Adrenal gland (tissue), 9 donors: ENCODE measurements at regions not wholly inside any gene's neighbourhood (a gene's known extent, or its start where the extent isn't known, plus 50 kb on each side); places are given as distances from the start of the nearest gene placed in this dataset.

Experiments used
- DNase-seq, 7 donors: peaks; one replicate each; pipeline ENCODE4 v3.0.0-alpha.2; 2019 to 2020
- H3K27ac ChIP-seq, 5 donors: fragments of 200-600 bp; sonication (generic) in 4 of 5; 1 replicate in 3 of 5; 2 replicates in 2 of 5; pipeline versions ENCODE4 v1.5.1 to v1.8.0; 2016 to 2020; ENCODE audit warnings: mild to moderate bottlenecking in 1 of 5
- H3K27me3 ChIP-seq: fragments of 200-600 bp; 2 replicates; pipeline ENCODE4 v1.8.0; 2021
- H3K36me3 ChIP-seq, 2 donors: fragments of 200-600 bp; replicated peaks in 1 of 2; 1 replicate in 1 of 2; 2 replicates in 1 of 2; pipeline versions ENCODE4 v1.5.1 to v1.8.0; 2018 to 2022
- H3K4me1 ChIP-seq, 2 donors: fragments of 200-600 bp; replicated peaks in 1 of 2; 1 replicate in 1 of 2; 2 replicates in 1 of 2; pipeline versions ENCODE4 v1.5.1 to v1.8.0; 2018 to 2021
- H3K4me3 ChIP-seq, 4 donors: fragments of 200-600 bp; sonication (generic) in 3 of 4; one replicate each; pipeline ENCODE4 v1.5.1; 2016 to 2018
- H3K9me3 ChIP-seq, 3 donors: fragments of 200-600 bp; sonication (generic) in 1 of 3; replicated peaks in 1 of 3; 1 replicate in 2 of 3; 2 replicates in 1 of 3; pipeline versions ENCODE4 v1.5.1 to v1.8.0; 2016 to 2021
- POLR2A ChIP-seq, 2 donors: fragments of 450-650 bp; IDR thresholded peaks; one replicate each; pipeline ENCODE4 v1.6.1; 2017; ENCODE audit warnings: antibody characterized with exemption in 2 of 2, mild to moderate bottlenecking in 2 of 2, moderate library complexity in 1 of 2
- WGBS, 4 donors: extraction: QIAGEN DNeasy Blood & Tissue Kit in 2 of 4; methylation state at CpG; one replicate each; pipeline versions ENCODE4 v1.1.5 to v1.1.7; 2013 to 2017; 5-methylcytosine and 5-hydroxymethylcytosine counted together
- intact Hi-C, 2 donors: fragments of 100-400 bp; cut with DNase I; formaldehyde crosslinking; loops; one replicate each; pipeline versions ENCODE4 v1.14.1 to v1.15.0; 2022 to 2023
- TF ChIP-seq, protein P1 (sequence below), 6 experiments: fragments of 450-650 bp in 4 of 6; fragments of 200-600 bp in 2 of 6; sonication (generic) in 1 of 6; IDR thresholded peaks; 1 replicate in 5 of 6; 2 replicates in 1 of 6; pipeline versions ENCODE4 v1.5.1 to v1.8.0; 2016 to 2021; ENCODE audit warnings: antibody characterized with exemption in 6 of 6, mild to moderate bottlenecking in 2 of 6, moderate library complexity in 1 of 6
- donor health status: healthy with polysubstance abuse.
- donor health status: Bipolar disorder and iron deficiency.
- donor health status: DM: yes; HTN: yes; CAD: no.
- donor health status: DM: no; HTN: no; CAD: no.
- donor health status: DM: no; HTN: no; CAD: no.

DNA sequence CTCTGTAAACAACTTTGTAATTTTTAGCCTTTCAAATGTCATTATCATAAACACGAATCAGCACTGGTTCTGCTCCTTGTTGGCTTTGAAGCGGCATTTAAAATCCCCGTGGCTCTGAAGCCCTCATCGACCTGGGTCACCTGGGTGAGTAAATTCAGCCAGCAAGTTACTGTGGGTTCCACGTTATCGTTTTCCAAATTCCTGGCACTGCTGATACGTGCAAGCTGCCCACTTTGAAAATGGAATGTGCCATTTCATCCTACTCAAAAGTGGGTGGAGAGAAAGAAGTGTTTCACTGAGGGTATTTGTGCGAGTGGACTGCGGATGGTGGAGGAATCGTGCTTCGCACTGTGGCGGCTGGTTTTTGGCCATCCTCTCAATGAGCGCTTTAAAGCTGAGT lies 281.7 kb downstream of the KLF6 start:
- H3K4me3 ChIP-seq, result no peak overlapping the region
- DNase-seq, result no peak
- no peaks in the 10 kb centered on the region for H3K9me3 ChIP-seq
- TF ChIP-seq, protein P1, sequence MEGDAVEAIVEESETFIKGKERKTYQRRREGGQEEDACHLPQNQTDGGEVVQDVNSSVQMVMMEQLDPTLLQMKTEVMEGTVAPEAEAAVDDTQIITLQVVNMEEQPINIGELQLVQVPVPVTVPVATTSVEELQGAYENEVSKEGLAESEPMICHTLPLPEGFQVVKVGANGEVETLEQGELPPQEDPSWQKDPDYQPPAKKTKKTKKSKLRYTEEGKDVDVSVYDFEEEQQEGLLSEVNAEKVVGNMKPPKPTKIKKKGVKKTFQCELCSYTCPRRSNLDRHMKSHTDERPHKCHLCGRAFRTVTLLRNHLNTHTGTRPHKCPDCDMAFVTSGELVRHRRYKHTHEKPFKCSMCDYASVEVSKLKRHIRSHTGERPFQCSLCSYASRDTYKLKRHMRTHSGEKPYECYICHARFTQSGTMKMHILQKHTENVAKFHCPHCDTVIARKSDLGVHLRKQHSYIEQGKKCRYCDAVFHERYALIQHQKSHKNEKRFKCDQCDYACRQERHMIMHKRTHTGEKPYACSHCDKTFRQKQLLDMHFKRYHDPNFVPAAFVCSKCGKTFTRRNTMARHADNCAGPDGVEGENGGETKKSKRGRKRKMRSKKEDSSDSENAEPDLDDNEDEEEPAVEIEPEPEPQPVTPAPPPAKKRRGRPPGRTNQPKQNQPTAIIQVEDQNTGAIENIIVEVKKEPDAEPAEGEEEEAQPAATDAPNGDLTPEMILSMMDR (IDR thresholded peaks at IDR 0.05), result no peak
- no peak for TF ChIP-seq POLR2A (IDR thresholded peaks at IDR 0.05)
- H3K27me3 ChIP-seq, result no peaks in the 10 kb centered on the region
- H3K4me1 ChIP-seq, result peaks cover 0 to 4% of the 10 kb centered on the region in 2 donors
- WGBS, 4 donors, result 92 to 94% (median 94%) methylated on average over 13 of the region's 13 CpGs
- H3K36me3 ChIP-seq, result no peaks in the 10 kb centered on the region
- H3K27ac ChIP-seq, result no peak overlapping the region
- intact Hi-C loops, result no loop called here

GRCh38 chr10:3502673-3503072 lies 282.3 kb downstream of the KLF6 start:
- no peak overlapping the region for H3K27ac ChIP-seq
- intact Hi-C loops, result no loop called here
- H3K4me3 ChIP-seq, result no peak overlapping the region
- H3K27me3 ChIP-seq, result no peaks in the 10 kb centered on the region
- DNase-seq, result no peak
- WGBS, 4 donors, result 70 to 84% (median 78%) methylated on average over 6 of the region's 6 CpGs
- no peak for TF ChIP-seq POLR2A (IDR thresholded peaks at IDR 0.05)
- no peaks in the 10 kb centered on the region for H3K9me3 ChIP-seq
- peaks cover 0 to 4% of the 10 kb centered on the region in 2 donors for H3K4me1 ChIP-seq
- no peaks in the 10 kb centered on the region for H3K36me3 ChIP-seq

GRCh38 chr10:3500408-3500856 lies 284.6 kb downstream of the KLF6 start:
- WGBS, 4 donors, result 33 to 36% (median 35%) methylated on average over 12 to 15 of the region's 15 CpGs
- Histone ChIP-seq H3K36me3 (no peaks in the 10 kb centered on the region), H3K27me3 (no peaks in the 10 kb centered on the region), H3K9me3 (no peaks in the 10 kb centered on the region), H3K27ac (peak overlapping the region in 4 of 5 donors; percentile 13 to 78 (median 34)), H3K4me1 (peaks cover 0 to 4% of the 10 kb centered on the region in 2 donors), H3K4me3 (no peak overlapping the region)
- peak; percentile 77 to 97 (median 91) for DNase-seq
- TF ChIP-seq POLR2A (IDR thresholded peaks at IDR 0.05), result no peak
- TF ChIP-seq, protein P1 (IDR thresholded peaks at IDR 0.05), result peak in 2 of 6 experiments; percentile 15 to 25
- intact Hi-C loops, result no loop called here

- peaks cover 0 to 4% of the 10 kb centered on the region in 2 donors for H3K4me1 ChIP-seq
- H3K36me3 ChIP-seq, result no peaks in the 10 kb centered on the region
- TF ChIP-seq, protein P1 (IDR thresholded peaks at IDR 0.05), result no peak
- no peak for TF ChIP-seq POLR2A (IDR thresholded peaks at IDR 0.05)
- intact Hi-C loops, result no loop called here
- no peak for DNase-seq
- H3K9me3 ChIP-seq, result no peaks in the 10 kb centered on the region
- no peaks in the 10 kb centered on the region for H3K27me3 ChIP-seq
- WGBS, 4 donors, result 83 to 90% (median 86%) methylated on average over 4 of the region's 4 CpGs
- no peak overlapping the region for H3K27ac ChIP-seq
- H3K4me3 ChIP-seq, result no peak overlapping the region
Observed at GRCh38 chr10:3499120-3499519, 285.9 kb downstream of the KLF6 start.

- H3K4me1 ChIP-seq, result peaks cover 0 to 4% of the 10 kb centered on the region in 2 donors
- no peak overlapping the region for H3K4me3 ChIP-seq
- H3K36me3 ChIP-seq, result no peaks in the 10 kb centered on the region
- no peak for DNase-seq
- intact Hi-C loops, result no loop called here
- H3K9me3 ChIP-seq, result no peaks in the 10 kb centered on the region
- no peak for TF ChIP-seq POLR2A (IDR thresholded peaks at IDR 0.05)
- TF ChIP-seq, protein P1 (IDR thresholded peaks at IDR 0.05), result no peak
- H3K27ac ChIP-seq, result no peak overlapping the region
- no peaks in the 10 kb centered on the region for H3K27me3 ChIP-seq
- 82 to 89% (median 86%) methylated on average over 7 of the region's 7 CpGs for WGBS, 4 donors
Observed at GRCh38 chr10:3497581-3497980, 287.4 kb downstream of the KLF6 start.
